GM18909 (cell line): ENCODE measurements at regions not wholly inside any gene's neighbourhood (a gene's known extent, or its start where the extent isn't known, plus 50 kb on each side); places are given as distances from the start of the nearest gene placed in this dataset.

Experiments used
- ATAC-seq: cut with Tn5 transposase; IDR thresholded peaks from one replicate; pipeline ENCODE4 v1.9.1; 2021; ENCODE audit warnings: mild to moderate bottlenecking; ENCODE audit not compliant: unreplicated experiment, poor library complexity

GRCh38 chr2:242020196-242021004, 150.9 kb downstream of the RTP5 start:
- ATAC-seq: no peak

- no peak for ATAC-seq
Observed at GRCh38 chr2:242022550-242023290, 153.2 kb downstream of the RTP5 start.

- no peak for ATAC-seq
Observed at GRCh38 chr2:242024751-242025355, 155.3 kb downstream of the RTP5 start.

GRCh38 chr2:242027676-242028450, 158.3 kb downstream of the RTP5 start:
- ATAC-seq: no peak

- ATAC-seq: no peak
Observed at GRCh38 chr2:242029422-242030225, 160.1 kb downstream of the RTP5 start.

- ATAC-seq: no peak
Observed at GRCh38 chr2:242030226-242030575, 160.7 kb downstream of the RTP5 start.

GRCh38 chr2:242030858-242031257, 161.3 kb downstream of the RTP5 start:
- no peak for ATAC-seq

- ATAC-seq: no peak
Observed at GRCh38 chr2:242031481-242032019, 162.0 kb downstream of the RTP5 start.

- no peak for ATAC-seq
Observed at GRCh38 chr2:242032780-242033656, 163.5 kb downstream of the RTP5 start.

GRCh38 chr2:242034138-242034537, 164.6 kb downstream of the RTP5 start:
- no peak for ATAC-seq

GRCh38 chr2:242034996-242035814, 165.7 kb downstream of the RTP5 start:
- ATAC-seq: no peak

- ATAC-seq: no peak
Observed at GRCh38 chr2:242035858-242036652, 166.5 kb downstream of the RTP5 start.

- no peak for ATAC-seq
Observed at GRCh38 chr2:242036653-242036950, 167.1 kb downstream of the RTP5 start.

- no peak for ATAC-seq
Observed at GRCh38 chr2:242038166-242038927, 168.8 kb downstream of the RTP5 start.

- ATAC-seq: no peak
Observed at GRCh38 chr2:242038928-242039341, 169.4 kb downstream of the RTP5 start.

GRCh38 chr2:242040303-242040655, 170.8 kb downstream of the RTP5 start:
- ATAC-seq: no peak

- ATAC-seq: no peak
Observed at GRCh38 chr2:242040681-242041080, 171.2 kb downstream of the RTP5 start.
